Adrenal gland (tissue), 9 donors: ENCODE measurements at regions not wholly inside any gene's neighbourhood (a gene's known extent, or its start where the extent isn't known, plus 50 kb on each side); places are given as distances from the start of the nearest gene placed in this dataset.

Source experiments
- DNase-seq, 7 donors: peaks; one replicate each; pipeline ENCODE4 v3.0.0-alpha.2; 2019 to 2020
- H3K27ac ChIP-seq, 5 donors: fragments of 200-600 bp; sonication (generic) in 4 of 5; 1 replicate in 3 of 5; 2 replicates in 2 of 5; pipeline versions ENCODE4 v1.5.1 to v1.8.0; 2016 to 2020; ENCODE audit warnings: mild to moderate bottlenecking in 1 of 5
- H3K27me3 ChIP-seq: fragments of 200-600 bp; 2 replicates; pipeline ENCODE4 v1.8.0; 2021
- H3K36me3 ChIP-seq, 2 donors: fragments of 200-600 bp; replicated peaks in 1 of 2; 1 replicate in 1 of 2; 2 replicates in 1 of 2; pipeline versions ENCODE4 v1.5.1 to v1.8.0; 2018 to 2022
- H3K4me1 ChIP-seq, 2 donors: fragments of 200-600 bp; replicated peaks in 1 of 2; 1 replicate in 1 of 2; 2 replicates in 1 of 2; pipeline versions ENCODE4 v1.5.1 to v1.8.0; 2018 to 2021
- H3K4me3 ChIP-seq, 4 donors: fragments of 200-600 bp; sonication (generic) in 3 of 4; one replicate each; pipeline ENCODE4 v1.5.1; 2016 to 2018
- H3K9me3 ChIP-seq, 3 donors: fragments of 200-600 bp; sonication (generic) in 1 of 3; replicated peaks in 1 of 3; 1 replicate in 2 of 3; 2 replicates in 1 of 3; pipeline versions ENCODE4 v1.5.1 to v1.8.0; 2016 to 2021
- CTCF ChIP-seq, 6 experiments: fragments of 450-650 bp in 4 of 6; fragments of 200-600 bp in 2 of 6; sonication (generic) in 1 of 6; IDR thresholded peaks; 1 replicate in 5 of 6; 2 replicates in 1 of 6; pipeline versions ENCODE4 v1.5.1 to v1.8.0; 2016 to 2021; ENCODE audit warnings: antibody characterized with exemption in 6 of 6, mild to moderate bottlenecking in 2 of 6, moderate library complexity in 1 of 6
- POLR2A ChIP-seq, 2 donors: fragments of 450-650 bp; IDR thresholded peaks; one replicate each; pipeline ENCODE4 v1.6.1; 2017; ENCODE audit warnings: antibody characterized with exemption in 2 of 2, mild to moderate bottlenecking in 2 of 2, moderate library complexity in 1 of 2
- WGBS, 4 donors: extraction: QIAGEN DNeasy Blood & Tissue Kit in 2 of 4; methylation state at CpG; one replicate each; pipeline versions ENCODE4 v1.1.5 to v1.1.7; 2013 to 2017; 5-methylcytosine and 5-hydroxymethylcytosine counted together
- intact Hi-C, 2 donors: fragments of 100-400 bp; cut with DNase I; formaldehyde crosslinking; loops; one replicate each; pipeline versions ENCODE4 v1.14.1 to v1.15.0; 2022 to 2023
- donor health status: healthy with polysubstance abuse.
- donor health status: Bipolar disorder and iron deficiency.
- donor health status: DM: yes; HTN: yes; CAD: no.
- donor health status: DM: no; HTN: no; CAD: no.
- donor health status: DM: no; HTN: no; CAD: no.

- H3K4me3 ChIP-seq = no peak overlapping the region
- H3K4me1 ChIP-seq = peaks cover 0 to 4% of the 10 kb centered on the region in 2 donors
- H3K27ac ChIP-seq = no peak overlapping the region
- no peaks in the 10 kb centered on the region for H3K9me3 ChIP-seq
- DNase-seq = no peak
- intact Hi-C loops = no loop called here
- H3K27me3 ChIP-seq = no peaks in the 10 kb centered on the region
- 42 to 60% (median 53%) methylated on average over 3 to 4 of the region's 4 CpGs for WGBS, 4 donors
- TF ChIP-seq POLR2A (IDR thresholded peaks at IDR 0.05) (no peak), CTCF (IDR thresholded peaks at IDR 0.05) (no peak)
- no peaks in the 10 kb centered on the region for H3K36me3 ChIP-seq
Measured at GRCh38 chr6:40791004-40791403, 203.8 kb upstream of the LRFN2 start.

GRCh38 chr6:40788661-40789655 lies 201.8 kb upstream of the LRFN2 start:
- intact Hi-C loops = no loop called here
- peak in 5 of 7 donors; percentile 6 to 54 (median 28) for DNase-seq

GRCh38 chr6:40782355-40782754 lies 195.2 kb upstream of the LRFN2 start:
- TF ChIP-seq CTCF (IDR thresholded peaks at IDR 0.05) (no peak), POLR2A (IDR thresholded peaks at IDR 0.05) (no peak)
- no peak overlapping the region for H3K27ac ChIP-seq
- no peak overlapping the region for H3K4me3 ChIP-seq
- 80 to 100% (median 80%) methylated on average over 2 to 3 of the region's 3 CpGs for WGBS, 4 donors
- no peaks in the 10 kb centered on the region for H3K9me3 ChIP-seq
- intact Hi-C loops = no loop called here
- H3K4me1 ChIP-seq = no peaks in the 10 kb centered on the region
- H3K27me3 ChIP-seq = no peaks in the 10 kb centered on the region
- H3K36me3 ChIP-seq = no peaks in the 10 kb centered on the region
- DNase-seq = no peak

More at GRCh38 chr6:40788661-40789655, 201.8 kb upstream of the LRFN2 start:
- Histone ChIP-seq H3K27me3 (no peaks in the 10 kb centered on the region), H3K9me3 (no peaks in the 10 kb centered on the region), H3K27ac (no peak overlapping the region), H3K4me3 (no peak overlapping the region), H3K36me3 (no peaks in the 10 kb centered on the region), H3K4me1 (peaks cover 0 to 4% of the 10 kb centered on the region in 2 donors)
- TF ChIP-seq POLR2A (IDR thresholded peaks at IDR 0.05) = no peak
- TF ChIP-seq CTCF (IDR thresholded peaks at IDR 0.05) = no peak
- 54 to 55% (median 54%) methylated on average over 10 to 11 of the region's 11 CpGs for WGBS, 4 donors

- Histone ChIP-seq H3K27ac (no peak overlapping the region), H3K36me3 (no peaks in the 10 kb centered on the region), H3K9me3 (no peaks in the 10 kb centered on the region), H3K27me3 (no peaks in the 10 kb centered on the region), H3K4me3 (no peak overlapping the region), H3K4me1 (no peaks in the 10 kb centered on the region)
- WGBS, 4 donors = 81 to 93% (median 87%) methylated on average over 3 of the region's 3 CpGs
- intact Hi-C loops = no loop called here
- TF ChIP-seq CTCF (IDR thresholded peaks at IDR 0.05) (no peak), POLR2A (IDR thresholded peaks at IDR 0.05) (no peak)
- DNase-seq = no peak
Measured at GRCh38 chr6:40780637-40781036, 193.5 kb upstream of the LRFN2 start.
